PC-3 (cell line): ENCODE measurements at regions not wholly inside any gene's neighbourhood (a gene's known extent, or its start where the extent isn't known, plus 50 kb on each side); places are given as distances from the start of the nearest gene placed in this dataset.

Experiments
- EZH2 ChIP-seq: fragments of 300-600 bp; sonication (generic); IDR thresholded peaks from one replicate; pipeline ENCODE4 v1.6.1; 2017; ENCODE audit warnings: antibody characterized with exemption, mild to moderate bottlenecking, low read length; ENCODE audit not compliant: unreplicated experiment
- EZH2phosphoT487 ChIP-seq: fragments of 300-600 bp; sonication (generic); IDR thresholded peaks from 2 replicates; pipeline ENCODE4 v1.6.1; 2018; ENCODE audit warnings: mild to moderate bottlenecking, antibody characterized with exemption, low read length, borderline replicate concordance
- TF ChIP-seq, protein P1 (sequence below): fragments of 300-600 bp; sonication (generic); conservative IDR thresholded peaks from 2 replicates; pipeline ENCODE4 v1.5.1; 2017; ENCODE audit warnings: antibody characterized with exemption, low read depth, mild to moderate bottlenecking, low read length

DNA sequence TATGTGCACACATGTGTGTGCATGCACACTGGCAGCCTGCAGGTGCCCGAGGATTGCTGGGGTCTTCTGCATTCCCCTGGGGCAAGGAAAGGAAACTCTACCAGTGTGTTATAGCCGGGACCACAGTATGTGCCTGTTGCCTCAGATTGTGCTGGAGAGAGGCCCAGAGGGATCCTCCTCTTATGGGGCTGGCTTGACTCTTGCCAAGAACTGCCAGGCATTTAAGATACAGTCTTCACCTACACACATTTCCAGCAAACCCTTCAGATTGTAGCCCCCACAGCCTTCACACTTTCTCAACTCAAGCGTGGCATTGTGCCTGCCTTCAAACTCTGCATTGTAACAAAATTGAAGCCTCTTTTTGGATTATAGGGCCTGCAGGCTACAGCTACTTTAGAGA is 176.7 kb upstream of the DYRK2 start:
- TF ChIP-seq, protein P1, sequence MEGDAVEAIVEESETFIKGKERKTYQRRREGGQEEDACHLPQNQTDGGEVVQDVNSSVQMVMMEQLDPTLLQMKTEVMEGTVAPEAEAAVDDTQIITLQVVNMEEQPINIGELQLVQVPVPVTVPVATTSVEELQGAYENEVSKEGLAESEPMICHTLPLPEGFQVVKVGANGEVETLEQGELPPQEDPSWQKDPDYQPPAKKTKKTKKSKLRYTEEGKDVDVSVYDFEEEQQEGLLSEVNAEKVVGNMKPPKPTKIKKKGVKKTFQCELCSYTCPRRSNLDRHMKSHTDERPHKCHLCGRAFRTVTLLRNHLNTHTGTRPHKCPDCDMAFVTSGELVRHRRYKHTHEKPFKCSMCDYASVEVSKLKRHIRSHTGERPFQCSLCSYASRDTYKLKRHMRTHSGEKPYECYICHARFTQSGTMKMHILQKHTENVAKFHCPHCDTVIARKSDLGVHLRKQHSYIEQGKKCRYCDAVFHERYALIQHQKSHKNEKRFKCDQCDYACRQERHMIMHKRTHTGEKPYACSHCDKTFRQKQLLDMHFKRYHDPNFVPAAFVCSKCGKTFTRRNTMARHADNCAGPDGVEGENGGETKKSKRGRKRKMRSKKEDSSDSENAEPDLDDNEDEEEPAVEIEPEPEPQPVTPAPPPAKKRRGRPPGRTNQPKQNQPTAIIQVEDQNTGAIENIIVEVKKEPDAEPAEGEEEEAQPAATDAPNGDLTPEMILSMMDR, result no peak
- TF ChIP-seq EZH2 (no peak), EZH2phosphoT487 (no peak)
